ENCODE measurements at regions not wholly inside any gene's neighbourhood (a gene's known extent, or its start where the extent isn't known, plus 50 kb on each side); places are given as distances from the start of the nearest gene placed in this dataset.

- 83 to 89% (median 85%) methylated on average over 3 of the region's 3 CpGs for WGBS, 3 donors
- H3K27me3 ChIP-seq: no peaks in the 10 kb centered on the region
- no peak for TF ChIP-seq EP300 (IDR thresholded peaks at IDR 0.05)
- no peak for TF ChIP-seq POLR2A (IDR thresholded peaks at IDR 0.05)
- TF ChIP-seq CTCF (IDR thresholded peaks at IDR 0.05): no peak
- intact Hi-C loops (cut with DNase I): no loop called here
- no peaks in the 10 kb centered on the region for H3K36me3 ChIP-seq
- DNase-seq: no peak
- no peak overlapping the region for H3K4me3 ChIP-seq
- no peak overlapping the region for H3K27ac ChIP-seq
- no peaks in the 10 kb centered on the region for H3K9me3 ChIP-seq
- peaks cover 1% of the 10 kb centered on the region for H3K4me1 ChIP-seq (ENCODE audit: insufficient read depth)
Observed at GRCh38 chr13:48778610-48779009, 124.9 kb downstream of the CYSLTR2 start.

GRCh38 chr13:48780713-48781341 is 127.1 kb downstream of the CYSLTR2 start:
- no peaks in the 10 kb centered on the region for H3K9me3 ChIP-seq
- H3K36me3 ChIP-seq: no peaks in the 10 kb centered on the region
- DNase-seq: no peak
- H3K4me3 ChIP-seq: no peak overlapping the region
- TF ChIP-seq POLR2A (IDR thresholded peaks at IDR 0.05) (no peak), CTCF (IDR thresholded peaks at IDR 0.05) (no peak), EP300 (IDR thresholded peaks at IDR 0.05) (no peak)
- H3K4me1 ChIP-seq (ENCODE audit: insufficient read depth): peaks cover 1% of the 10 kb centered on the region
- intact Hi-C loops (cut with DNase I): no loop called here
- no peaks in the 10 kb centered on the region for H3K27me3 ChIP-seq
- no peak overlapping the region for H3K27ac ChIP-seq
- whole genome bisulfite sequencing, 3 donors: 78 to 96% (median 95%) methylated on average over 2 of the region's 2 CpGs

- no peak overlapping the region for H3K4me3 ChIP-seq
- H3K27me3 ChIP-seq: no peaks in the 10 kb centered on the region
- no peak overlapping the region for H3K27ac ChIP-seq
- no peak for DNase-seq
- no peaks in the 10 kb centered on the region for H3K36me3 ChIP-seq
- no peaks in the 10 kb centered on the region for H3K9me3 ChIP-seq
- H3K4me1 ChIP-seq (ENCODE audit: insufficient read depth): no peaks in the 10 kb centered on the region
- intact Hi-C loops (cut with DNase I): no loop called here
- no peak for TF ChIP-seq EP300 (IDR thresholded peaks at IDR 0.05)
- TF ChIP-seq POLR2A (IDR thresholded peaks at IDR 0.05): no peak
- no peak for TF ChIP-seq CTCF (IDR thresholded peaks at IDR 0.05)
- WGBS, 3 donors: 91 to 96% (median 93%) methylated on average over 3 of the region's 3 CpGs
Observed at GRCh38 chr13:48782429-48782840, 128.7 kb downstream of the CYSLTR2 start.

GRCh38 chr13:48783181-48783630 is 129.5 kb downstream of the CYSLTR2 start:
- peak; percentile 43 to 64 (median 54) for DNase-seq
- Histone ChIP-seq H3K4me1 (ENCODE audit: insufficient read depth) (no peaks in the 10 kb centered on the region), H3K27ac (no peak overlapping the region), H3K36me3 (no peaks in the 10 kb centered on the region), H3K4me3 (no peak overlapping the region), H3K27me3 (no peaks in the 10 kb centered on the region), H3K9me3 (no peaks in the 10 kb centered on the region)
- TF ChIP-seq EP300 (IDR thresholded peaks at IDR 0.05): peak; percentile 55
- no peak for TF ChIP-seq POLR2A (IDR thresholded peaks at IDR 0.05)
- no peak for TF ChIP-seq CTCF (IDR thresholded peaks at IDR 0.05)
- WGBS, 3 donors: 45 to 78% (median 46%) methylated on average over 7 of the region's 7 CpGs
- intact Hi-C loops (cut with DNase I): no loop called here

Data from ovary (tissue), 7 donors.